Lower lobe of right lung (tissue), 2 donors: ENCODE measurements at regions not wholly inside any gene's neighbourhood (a gene's known extent, or its start where the extent isn't known, plus 50 kb on each side); places are given as distances from the start of the nearest gene placed in this dataset.

Experiments used
- ATAC-seq, 2 donors: fragments of 200-7000 bp; cut with Tn5 transposase; one replicate each; pipeline ENCODE4 v1.9.1; 2020 to 2022; ENCODE audit warnings: mild to moderate bottlenecking in 2 of 2, moderate library complexity in 2 of 2
- DNase-seq: peaks from one replicate; pipeline ENCODE4 v3.0.0-alpha.2; 2020
- H3K27ac ChIP-seq: fragments of 200-600 bp; one replicate; pipeline ENCODE4 v1.8.0; 2022
- H3K27me3 ChIP-seq: fragments of 200-600 bp; one replicate; pipeline ENCODE4 v1.8.0; 2022; ENCODE audit warnings: low read depth
- H3K36me3 ChIP-seq: fragments of 200-600 bp; one replicate; pipeline ENCODE4 v1.8.0; 2022; ENCODE audit warnings: mild to moderate bottlenecking
- H3K4me1 ChIP-seq: fragments of 200-600 bp; one replicate; pipeline ENCODE4 v1.8.0; 2022
- H3K4me3 ChIP-seq: fragments of 200-600 bp; one replicate; pipeline ENCODE4 v1.8.0; 2022; ENCODE audit warnings: mild to moderate bottlenecking
- H3K9me3 ChIP-seq: fragments of 200-600 bp; one replicate; pipeline ENCODE4 v1.8.0; 2022
- intact Hi-C: fragments of 100-400 bp; cut with DNase I; formaldehyde crosslinking; loops from one replicate; pipeline ENCODE4 v1.11.0; 2022
- TF ChIP-seq, protein P1 (sequence below): fragments of 200-600 bp; IDR thresholded peaks from one replicate; pipeline ENCODE4 v1.8.0; 2022; ENCODE audit warnings: antibody characterized with exemption, mild to moderate bottlenecking
- donor health status: DM: no; HTN: yes; CAD: no; lungs with severe emphysema.

DNA sequence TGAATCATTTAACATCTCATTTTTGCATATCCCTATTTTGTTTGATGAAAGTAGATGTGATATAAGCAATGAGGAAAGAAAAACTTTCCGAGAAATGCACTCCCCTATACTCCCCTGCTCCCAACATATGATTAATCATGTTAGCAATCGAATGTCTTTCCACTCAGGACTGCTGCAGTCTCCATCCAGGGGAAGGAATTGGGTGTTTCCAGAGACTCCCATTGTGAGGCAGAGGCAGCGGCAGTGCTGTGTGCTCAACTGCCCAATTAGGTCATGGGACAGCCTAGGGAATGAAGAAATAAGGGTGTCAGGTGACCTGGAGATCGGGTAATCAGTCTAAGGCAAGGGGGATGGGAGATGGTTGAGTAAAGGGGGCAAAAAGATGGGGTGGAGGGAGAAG, 268.6 kb upstream of the MEIS2 start:
- no peaks in the 10 kb centered on the region for H3K36me3 ChIP-seq
- H3K4me3 ChIP-seq = no peak overlapping the region
- H3K9me3 ChIP-seq = no peaks in the 10 kb centered on the region
- no peaks in the 10 kb centered on the region for H3K4me1 ChIP-seq
- ATAC-seq = no peak
- H3K27ac ChIP-seq = no peak overlapping the region
- DNase-seq = no peak
- intact Hi-C loops = no loop called here
- H3K27me3 ChIP-seq = no peaks in the 10 kb centered on the region
- TF ChIP-seq, protein P1, sequence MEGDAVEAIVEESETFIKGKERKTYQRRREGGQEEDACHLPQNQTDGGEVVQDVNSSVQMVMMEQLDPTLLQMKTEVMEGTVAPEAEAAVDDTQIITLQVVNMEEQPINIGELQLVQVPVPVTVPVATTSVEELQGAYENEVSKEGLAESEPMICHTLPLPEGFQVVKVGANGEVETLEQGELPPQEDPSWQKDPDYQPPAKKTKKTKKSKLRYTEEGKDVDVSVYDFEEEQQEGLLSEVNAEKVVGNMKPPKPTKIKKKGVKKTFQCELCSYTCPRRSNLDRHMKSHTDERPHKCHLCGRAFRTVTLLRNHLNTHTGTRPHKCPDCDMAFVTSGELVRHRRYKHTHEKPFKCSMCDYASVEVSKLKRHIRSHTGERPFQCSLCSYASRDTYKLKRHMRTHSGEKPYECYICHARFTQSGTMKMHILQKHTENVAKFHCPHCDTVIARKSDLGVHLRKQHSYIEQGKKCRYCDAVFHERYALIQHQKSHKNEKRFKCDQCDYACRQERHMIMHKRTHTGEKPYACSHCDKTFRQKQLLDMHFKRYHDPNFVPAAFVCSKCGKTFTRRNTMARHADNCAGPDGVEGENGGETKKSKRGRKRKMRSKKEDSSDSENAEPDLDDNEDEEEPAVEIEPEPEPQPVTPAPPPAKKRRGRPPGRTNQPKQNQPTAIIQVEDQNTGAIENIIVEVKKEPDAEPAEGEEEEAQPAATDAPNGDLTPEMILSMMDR = no peak

DNA sequence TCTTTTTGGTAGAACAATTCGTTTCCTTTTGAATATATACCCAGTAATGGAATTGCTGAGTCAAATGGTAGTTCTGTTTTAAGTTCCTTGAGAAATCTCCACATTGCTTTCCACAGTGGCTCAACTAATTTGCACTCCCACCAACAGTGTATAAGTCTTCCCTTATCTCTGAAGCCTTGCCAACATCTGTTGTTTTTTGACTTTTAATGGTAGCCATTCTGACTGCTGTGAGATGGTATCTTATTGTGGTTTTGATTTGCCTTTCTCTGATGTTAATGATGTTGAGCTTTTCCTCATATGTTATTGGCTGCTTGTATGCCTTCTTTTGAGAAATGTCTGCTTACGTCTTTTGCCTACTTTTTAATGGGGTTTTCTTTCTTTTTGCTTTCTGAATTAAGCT, 270.6 kb upstream of the MEIS2 start:
- Histone ChIP-seq H3K4me1 (no peaks in the 10 kb centered on the region), H3K4me3 (no peak overlapping the region), H3K27ac (no peak overlapping the region), H3K36me3 (no peaks in the 10 kb centered on the region), H3K27me3 (no peaks in the 10 kb centered on the region), H3K9me3 (no peaks in the 10 kb centered on the region)
- ATAC-seq (no peak), DNase-seq (no peak)
- intact Hi-C loops = no loop called here
- TF ChIP-seq, protein P1 = no peak

DNA sequence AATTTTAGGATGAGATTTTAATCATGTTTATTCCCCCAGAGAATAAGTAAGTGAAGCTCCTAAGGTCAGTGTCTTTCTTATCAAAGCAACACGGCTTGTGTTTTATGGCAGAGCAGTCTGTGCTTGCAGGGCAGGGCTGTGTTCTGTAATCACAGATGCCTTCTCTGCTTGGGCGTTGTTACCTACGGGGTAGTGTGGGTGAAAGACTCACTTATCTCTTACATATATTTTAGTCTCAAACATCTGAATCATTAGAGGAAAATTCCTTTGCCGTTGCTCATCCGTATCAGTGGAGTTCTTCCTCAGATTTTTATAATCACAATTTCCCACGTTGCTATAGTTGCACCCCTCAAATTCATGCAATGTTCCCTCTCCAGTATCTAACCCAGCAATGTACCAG, 271.7 kb upstream of the MEIS2 start:
- Histone ChIP-seq H3K4me3 (no peak overlapping the region), H3K4me1 (no peaks in the 10 kb centered on the region), H3K27ac (no peak overlapping the region), H3K27me3 (no peaks in the 10 kb centered on the region), H3K9me3 (no peaks in the 10 kb centered on the region), H3K36me3 (no peaks in the 10 kb centered on the region)
- no peak for ATAC-seq
- DNase-seq = no peak
- TF ChIP-seq, protein P1 = no peak
- intact Hi-C loops = no loop called here

DNA sequence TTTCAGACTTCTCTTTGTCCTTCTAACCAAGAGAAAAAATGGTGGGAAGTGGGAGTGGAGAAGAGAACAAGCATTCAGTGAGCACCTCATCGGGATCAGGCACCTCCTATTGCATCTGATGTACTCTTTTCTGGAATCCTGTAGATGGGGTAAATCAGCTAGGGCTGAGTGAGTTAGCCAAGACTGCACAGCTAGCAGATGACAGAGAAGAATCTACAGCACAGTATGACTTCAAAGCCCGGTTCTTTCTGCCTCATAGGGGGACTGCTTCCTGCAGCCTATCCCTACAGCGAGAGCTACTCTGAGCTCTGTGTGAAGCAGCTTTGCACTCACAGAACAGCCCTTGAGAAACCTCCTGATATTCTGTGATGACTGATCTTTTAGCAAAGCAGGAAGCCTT, 275.2 kb upstream of the MEIS2 start:
- no peak for DNase-seq
- H3K4me3 ChIP-seq = no peak overlapping the region
- no peaks in the 10 kb centered on the region for H3K27me3 ChIP-seq
- TF ChIP-seq, protein P1 = no peak
- H3K27ac ChIP-seq = no peak overlapping the region
- intact Hi-C loops = no loop called here
- no peak for ATAC-seq
- no peaks in the 10 kb centered on the region for H3K4me1 ChIP-seq
- H3K9me3 ChIP-seq = no peaks in the 10 kb centered on the region
- H3K36me3 ChIP-seq = no peaks in the 10 kb centered on the region

DNA sequence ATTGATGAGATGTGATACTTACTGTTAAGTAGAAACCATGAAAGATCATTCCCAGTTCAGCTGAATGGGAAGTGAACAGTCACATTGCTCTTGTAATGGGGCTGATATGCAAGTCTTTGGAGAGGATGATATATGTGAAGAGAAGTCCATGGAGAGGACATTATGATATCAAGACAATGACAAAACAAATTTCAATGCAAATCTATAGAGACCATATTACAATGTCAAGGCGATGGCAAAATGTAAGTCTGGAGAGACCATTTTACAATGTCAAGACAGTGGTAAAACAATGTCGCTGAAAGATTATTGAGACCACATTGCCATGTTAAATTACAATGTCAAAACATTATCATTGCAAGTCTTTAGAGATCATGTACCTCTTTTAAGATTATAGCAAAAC, 277.1 kb upstream of the MEIS2 start:
- ATAC-seq = no peak
- no peaks in the 10 kb centered on the region for H3K4me1 ChIP-seq
- intact Hi-C loops = no loop called here

More for the DNA sequence above, 277.1 kb upstream of the MEIS2 start:
- H3K36me3 ChIP-seq = no peaks in the 10 kb centered on the region
- no peaks in the 10 kb centered on the region for H3K27me3 ChIP-seq
- H3K9me3 ChIP-seq = no peaks in the 10 kb centered on the region
- H3K4me3 ChIP-seq = no peak overlapping the region
- DNase-seq = no peak
- TF ChIP-seq, protein P1 = no peak
- H3K27ac ChIP-seq = no peak overlapping the region
